ENCODE measurements at regions not wholly inside any gene's neighbourhood (a gene's known extent, or its start where the extent isn't known, plus 50 kb on each side); places are given as distances from the start of the nearest gene placed in this dataset.

GRCh38 chr15:95269242-95270183 is 1038.2 kb downstream of the MCTP2 start:
- DNase-seq = no peak

DNA sequence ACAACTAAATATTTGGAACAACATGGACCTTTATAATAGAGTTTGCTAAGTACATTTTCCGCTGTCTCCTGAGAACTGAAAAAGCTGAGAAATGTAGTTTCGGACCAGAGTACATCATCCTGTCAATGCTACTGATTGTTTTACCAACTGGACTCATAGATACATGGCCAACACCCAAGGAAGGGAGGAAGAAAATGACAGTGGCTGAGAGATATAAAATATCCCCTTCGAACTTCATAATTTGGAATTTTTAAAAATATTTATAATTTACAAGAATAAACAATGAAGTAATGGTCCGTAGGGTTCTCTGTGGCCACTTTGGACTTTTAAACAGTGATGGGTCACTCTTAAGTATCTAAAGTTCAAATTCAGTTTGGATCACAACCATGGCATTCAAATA is 1042.7 kb downstream of the MCTP2 start:
- DNase-seq = no peak

DNA sequence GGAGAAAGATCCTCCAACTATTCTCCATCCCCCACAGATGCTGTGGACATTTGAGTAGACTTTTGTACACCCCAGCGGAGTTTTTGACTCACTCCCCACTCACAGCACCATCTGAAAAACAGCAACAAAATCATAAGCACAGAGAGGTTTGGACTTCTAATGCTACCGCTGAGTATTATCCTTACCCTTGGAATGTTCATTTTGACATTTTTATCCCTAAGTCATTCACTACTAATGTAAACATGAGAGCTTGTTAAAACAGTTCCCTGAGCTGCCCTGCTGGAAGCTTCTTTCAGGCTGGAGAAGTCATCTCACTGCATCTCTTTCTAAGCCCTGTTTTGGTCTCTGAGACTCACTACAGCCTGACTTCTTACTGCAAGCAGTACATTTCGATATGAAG is 1045.9 kb downstream of the MCTP2 start:
- no peak for DNase-seq

DNA sequence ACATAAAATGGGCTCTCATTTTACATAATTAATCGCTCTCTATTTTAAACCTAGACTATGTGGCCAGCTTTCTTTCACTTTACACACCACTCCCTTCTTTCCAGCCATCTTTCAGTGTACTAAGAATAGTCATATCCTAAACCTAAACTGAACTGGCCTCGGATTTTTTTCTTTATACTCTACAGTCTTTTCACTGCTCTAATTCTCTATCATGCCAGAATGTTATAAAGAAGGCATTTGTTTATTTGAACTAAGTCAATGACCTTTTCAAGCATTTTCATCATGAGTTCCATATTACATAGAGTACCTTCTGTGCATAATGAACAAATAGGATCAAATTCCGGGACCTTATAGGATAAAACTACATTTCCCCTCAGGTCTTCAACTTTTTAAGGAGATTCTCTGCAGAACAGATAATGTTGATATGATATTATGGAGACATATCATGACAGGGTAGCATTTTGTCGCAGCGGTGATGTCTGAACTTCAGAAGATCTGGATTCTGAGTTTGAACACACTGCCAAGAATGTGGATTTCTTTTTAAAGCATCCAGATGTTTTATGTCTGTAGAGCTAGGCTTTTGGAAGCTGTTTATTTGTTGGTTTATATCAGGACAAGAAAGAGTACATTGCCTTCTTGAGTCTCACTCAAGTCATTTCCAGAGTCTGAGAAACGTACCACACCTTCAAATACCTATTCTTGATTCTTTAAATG is 1047.3 kb downstream of the MCTP2 start:
- DNase-seq = no peak

DNA sequence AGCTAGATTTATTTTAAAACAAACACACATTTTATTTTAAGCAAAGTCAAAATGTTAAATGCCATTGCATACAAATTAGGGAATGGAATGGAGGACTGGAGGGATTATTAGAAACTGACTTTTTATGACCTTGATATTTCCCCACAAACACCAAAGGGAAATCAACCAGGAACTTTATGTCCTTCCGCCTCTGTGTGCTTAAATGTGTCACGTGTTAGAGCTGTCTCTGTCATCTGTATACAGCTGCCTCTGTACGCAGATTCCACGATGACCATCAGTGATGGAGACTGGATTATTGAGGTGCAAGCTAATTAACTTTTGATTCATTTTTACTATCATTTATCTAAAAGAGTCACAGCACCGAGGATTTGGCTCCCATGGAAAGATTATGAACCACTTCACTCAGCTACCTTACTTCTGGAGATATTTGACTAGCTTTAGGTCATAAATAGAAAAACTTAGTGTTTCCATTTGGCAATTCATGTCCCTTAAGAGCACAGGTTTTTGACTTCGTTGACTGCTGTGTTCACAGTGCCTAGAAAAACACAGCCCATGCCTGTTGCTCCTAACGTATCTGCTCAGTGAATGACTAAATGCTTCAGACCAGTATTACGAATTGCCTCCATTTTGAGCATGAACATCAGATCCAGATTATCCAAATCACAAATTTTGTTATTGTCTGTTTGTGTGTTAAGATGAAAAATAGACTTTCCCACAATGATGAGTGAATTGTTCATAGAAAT is 1048.1 kb downstream of the MCTP2 start:
- DNase-seq = no peak

GRCh38 chr15:95280711-95281110 is 1049.3 kb downstream of the MCTP2 start:
- DNase-seq = no peak

DNA sequence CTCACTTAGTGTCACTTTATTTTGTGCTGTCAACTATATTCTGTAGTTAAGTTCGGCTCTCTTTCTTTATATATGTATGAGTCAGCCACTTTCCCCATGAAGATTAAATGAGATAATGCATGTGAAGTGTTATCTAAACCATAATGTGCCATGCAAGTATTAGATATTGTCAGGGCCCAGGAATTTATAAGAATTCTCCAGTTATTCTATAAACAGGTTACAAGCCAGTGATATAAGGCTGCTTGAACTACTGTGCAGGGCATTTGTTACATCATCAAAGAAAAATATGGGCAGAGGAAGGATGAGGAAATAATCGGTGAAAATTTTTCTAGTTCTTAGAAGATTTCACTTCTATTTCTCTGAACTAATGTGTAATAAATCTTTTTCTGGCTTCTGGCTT is 1049.0 kb upstream of the NR2F2 start:
- DNase-seq = no peak

DNA sequence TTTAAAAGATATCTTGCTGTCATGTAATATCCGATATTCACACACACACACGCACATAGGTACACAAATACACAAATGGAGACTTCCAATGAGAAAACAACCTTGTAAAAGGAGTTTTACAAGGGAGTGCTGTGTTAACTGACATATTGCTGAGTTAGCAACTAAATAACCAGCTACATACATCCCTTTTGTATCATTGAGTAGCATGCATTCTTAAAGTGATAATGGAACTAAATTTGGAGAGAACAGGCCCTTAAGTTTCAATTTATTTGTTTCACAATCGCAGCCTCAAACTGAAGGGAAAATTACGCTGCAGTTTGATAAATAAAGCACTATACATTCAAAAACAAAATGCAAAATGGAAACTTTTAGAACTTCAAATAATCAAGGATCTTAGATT is 1046.0 kb upstream of the NR2F2 start:
- DNase-seq = no peak

DNA sequence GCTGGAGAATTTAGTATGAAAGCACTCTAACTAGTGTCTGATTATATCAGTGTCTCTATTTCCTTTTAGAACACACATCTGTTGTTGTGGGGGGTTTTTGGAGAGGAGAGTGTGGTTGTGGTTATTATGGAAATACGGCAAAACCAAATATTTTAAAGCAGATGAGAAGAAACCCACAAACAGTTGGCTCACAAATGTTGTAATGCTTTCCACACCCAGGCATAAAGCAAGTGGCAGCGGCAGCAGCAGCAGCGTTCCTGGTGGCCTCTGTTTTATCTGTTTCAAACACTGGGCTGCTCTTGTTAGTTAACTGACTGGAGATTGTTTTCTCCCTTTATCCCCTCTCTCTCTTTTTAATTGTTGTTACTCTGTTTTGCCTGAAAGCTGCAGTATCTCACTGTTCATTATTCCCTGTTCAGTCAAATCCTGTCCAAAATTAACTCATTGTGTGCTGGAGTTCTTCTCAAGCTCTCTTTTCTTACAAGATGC is 1045.5 kb upstream of the NR2F2 start:
- no peak for DNase-seq

DNA sequence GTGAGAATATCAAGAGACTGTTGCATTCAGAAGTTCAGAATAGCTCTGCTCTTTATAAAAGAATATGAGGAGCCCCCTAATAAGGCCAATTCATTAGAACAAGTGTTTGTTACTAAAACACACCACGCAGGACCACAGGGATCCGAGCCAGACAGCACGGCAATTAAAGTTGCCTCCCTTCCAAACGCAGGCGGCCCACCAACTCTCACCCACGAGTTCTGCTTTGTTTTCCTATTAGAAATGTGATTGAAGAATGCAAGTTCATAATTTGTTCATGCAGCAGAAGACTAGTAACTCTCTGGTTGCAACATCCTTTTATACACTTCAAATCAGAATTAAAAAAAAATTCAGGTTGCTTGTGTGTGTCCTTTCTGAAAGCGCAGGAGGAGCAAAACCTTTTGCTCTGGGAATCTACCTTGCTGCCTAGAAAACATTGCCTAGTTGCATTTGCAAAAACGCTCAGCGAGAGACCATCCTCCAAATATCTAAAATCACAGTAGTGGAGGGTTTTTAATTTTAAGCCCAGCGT is 1044.1 kb upstream of the NR2F2 start:
- no peak for DNase-seq

DNA sequence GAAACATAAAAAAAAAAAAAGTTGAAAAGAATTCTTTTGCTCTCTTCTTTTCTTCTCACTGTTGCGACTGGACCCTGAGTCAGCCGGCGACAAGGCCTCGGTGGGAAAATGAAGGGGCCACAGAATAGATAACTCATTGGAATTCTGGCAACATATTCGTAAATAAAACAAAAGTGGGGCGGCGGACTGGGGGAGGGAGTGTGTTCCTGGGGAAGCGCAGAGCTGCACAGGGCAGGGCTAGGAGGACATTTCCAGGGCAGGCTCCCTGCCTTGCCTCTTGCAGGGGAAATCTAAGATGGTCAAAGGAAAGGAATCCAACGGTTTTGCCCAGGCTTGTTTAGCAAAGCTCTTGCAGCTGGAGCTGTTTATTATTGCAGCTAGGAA is 1042.8 kb upstream of the NR2F2 start:
- DNase-seq = no peak

GRCh38 chr15:95288626-95289025 is 1041.9 kb upstream of the NR2F2 start:
- DNase-seq = no peak

- no peak for DNase-seq
Measured at GRCh38 chr15:95290176-95290974, 1040.1 kb upstream of the NR2F2 start.

DNA sequence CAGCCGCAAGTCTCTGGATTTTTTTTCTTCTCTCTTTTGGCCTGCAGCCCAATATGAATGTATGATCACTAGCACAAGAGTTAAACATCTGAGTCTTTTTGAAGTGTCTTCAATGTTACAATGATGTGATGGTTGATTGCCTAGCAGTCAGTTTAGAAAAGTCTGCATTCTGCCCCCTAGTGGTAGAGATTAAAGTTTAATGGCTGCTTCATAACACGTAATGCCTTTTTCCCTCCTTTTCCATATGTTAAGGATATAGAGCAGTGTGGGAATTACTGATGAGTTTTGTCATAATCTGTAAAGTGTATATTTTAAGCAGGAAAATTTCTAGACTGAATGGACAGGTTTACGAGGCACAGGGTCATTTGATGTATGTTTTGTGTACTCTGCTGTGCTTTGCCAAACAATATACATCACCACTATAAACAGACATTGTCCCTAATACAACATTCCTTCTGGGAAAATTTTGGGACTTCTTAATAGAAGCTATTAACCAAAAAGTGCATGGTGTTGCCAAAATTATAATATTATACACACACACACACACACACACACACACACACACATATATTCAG is 1038.5 kb upstream of the NR2F2 start:
- DNase-seq = peak in 1 of 2 experiments; percentile 34

GRCh38 chr15:95292785-95293450 is 1037.6 kb upstream of the NR2F2 start:
- DNase-seq = no peak

- no peak for DNase-seq
Measured at GRCh38 chr15:95293456-95294031, 1037.0 kb upstream of the NR2F2 start.

- DNase-seq = no peak
Measured at GRCh38 chr15:95295363-95295762, 1035.1 kb upstream of the NR2F2 start.

GRCh38 chr15:95295896-95296625 is 1034.4 kb upstream of the NR2F2 start:
- no peak for DNase-seq

DNA sequence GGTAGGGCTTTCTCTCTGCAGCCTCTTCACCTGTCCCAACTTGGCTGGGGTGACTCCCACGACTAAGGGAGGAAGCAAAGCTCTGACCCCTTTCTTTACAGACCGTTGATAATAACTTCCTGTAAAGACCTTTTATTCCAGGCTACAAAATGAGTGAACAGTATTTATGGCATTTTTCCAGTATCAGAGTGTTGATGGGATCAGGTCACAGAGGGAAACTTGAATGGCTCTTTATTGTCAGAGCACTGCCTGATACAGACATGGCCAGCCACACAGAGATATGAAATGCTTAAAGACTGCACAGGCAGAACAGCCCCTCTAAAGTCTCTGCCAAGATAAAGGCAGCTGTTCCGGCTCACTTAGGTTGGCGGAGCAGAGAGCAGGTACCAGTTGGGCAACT is 1033.9 kb upstream of the NR2F2 start:
- no peak for DNase-seq

DNA sequence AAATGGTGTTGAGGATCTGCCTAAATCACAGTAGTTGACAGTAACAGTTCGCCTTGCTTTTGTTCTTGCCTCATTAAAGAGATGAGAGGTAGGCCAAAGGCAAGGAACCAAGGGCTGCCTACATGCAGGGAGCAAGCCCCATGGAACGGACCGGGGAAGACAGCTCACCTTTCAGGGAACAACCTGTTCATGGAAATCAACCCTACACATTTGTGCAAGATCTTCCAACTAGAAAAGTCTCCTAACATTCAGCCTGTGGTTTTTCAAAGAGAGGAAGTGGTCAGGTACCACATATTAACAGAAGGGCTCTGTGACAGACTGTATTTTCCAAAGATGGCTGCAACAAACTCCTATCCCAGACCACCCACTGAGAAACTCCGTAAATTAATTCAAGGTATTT is 1031.8 kb upstream of the NR2F2 start:
- no peak for DNase-seq

Data from SHP77 (cell line).